ENCODE measurements at regions not wholly inside any gene's neighbourhood (a gene's known extent, or its start where the extent isn't known, plus 50 kb on each side); places are given as distances from the start of the nearest gene placed in this dataset.

DNA sequence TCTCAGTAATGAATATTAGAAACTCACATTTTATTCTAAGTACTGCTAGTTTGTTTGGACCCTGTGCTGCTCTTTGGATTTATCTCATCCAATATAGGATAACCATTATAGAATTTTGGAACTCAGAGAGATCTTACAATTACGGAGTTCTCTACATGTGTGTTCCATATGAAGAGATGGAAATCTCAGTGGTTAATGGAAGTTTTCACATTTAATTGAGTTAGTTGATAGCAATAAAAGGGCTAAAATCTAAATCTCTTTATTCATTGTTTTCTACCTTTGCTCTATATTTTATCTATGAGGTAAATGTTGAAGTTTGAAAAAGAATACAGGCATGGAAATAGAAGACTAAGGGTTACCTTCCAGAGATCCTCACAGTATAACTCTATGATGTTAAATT, 558.0 kb upstream of the KIF2B start:
- intact Hi-C loops (cut with micrococcal nuclease) (no loop called here), dilution Hi-C loops (cut with MboI; ENCODE audit: extremely low pct_ligation_motif_present, low sequenced_read_pairs) (no loop called here)
- POLR2A ChIA-PET = no interaction called here

More for the DNA sequence above, 558.0 kb upstream of the KIF2B start:
- Histone ChIP-seq H3K9me3 (replicated peaks; ENCODE audit: control insufficient read depth, insufficient read depth, low read length) (no peaks in the 10 kb centered on the region), H3K79me2 (ENCODE audit: control insufficient read depth, insufficient read depth, low read length) (no peaks in the 10 kb centered on the region), H3K36me3 (ENCODE audit: control insufficient read depth in 2 of 2, extremely low read depth in 1 of 2, insufficient read depth in 2 of 2, low read length in 2 of 2) (no peaks in the 10 kb centered on the region), H4K20me1 (replicated peaks; ENCODE audit: control insufficient read depth, extremely low read depth, insufficient read depth, low read length) (no peaks in the 10 kb centered on the region), H2AFZ (ENCODE audit: low read depth, low read length) (no peak overlapping the region), H3K4me1 (ENCODE audit: control insufficient read depth, extremely low read depth, insufficient read depth, low read length) (no peaks in the 10 kb centered on the region), H3K27me3 (ENCODE audit: control insufficient read depth in 2 of 2, insufficient read depth in 2 of 2, low read length in 2 of 2) (no peaks in the 10 kb centered on the region), H3K9me1 (replicated peaks; ENCODE audit: control insufficient read depth, extremely low read depth, insufficient read depth, low read length) (no peaks in the 10 kb centered on the region), H3K4me3 (replicated peaks in 1 of 3; ENCODE audit: insufficient read depth in 1 of 3, low read depth in 1 of 3, low read length in 3 of 3) (no peak overlapping the region), H3K4me2 (ENCODE audit: insufficient read depth, low read length) (no peak overlapping the region), H3K27ac (ENCODE audit: insufficient read depth, low read depth, low read length) (no peak overlapping the region), H3K9ac (replicated peaks; ENCODE audit: extremely low read depth, insufficient read depth, low read length) (no peak overlapping the region)
- no peak for FAIRE-seq
- no TSS peak for BruUV-seq (replicated peaks)
- CTCF ChIA-PET = no interaction called here
- TF ChIP-seq POLR2A (IDR thresholded peaks at IDR 0.05; ENCODE audit: low read depth, low read length) = no peak
- TF ChIP-seq, protein P1, sequence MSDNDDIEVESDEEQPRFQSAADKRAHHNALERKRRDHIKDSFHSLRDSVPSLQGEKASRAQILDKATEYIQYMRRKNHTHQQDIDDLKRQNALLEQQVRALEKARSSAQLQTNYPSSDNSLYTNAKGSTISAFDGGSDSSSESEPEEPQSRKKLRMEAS (IDR thresholded peaks at IDR 0.05; ENCODE audit: insufficient read depth, insufficient read length) = no peak
- TF ChIP-seq FOS (IDR thresholded peaks at IDR 0.05; ENCODE audit: borderline replicate concordance, insufficient read depth, low read length) = no peak
- TF ChIP-seq, protein P2, sequence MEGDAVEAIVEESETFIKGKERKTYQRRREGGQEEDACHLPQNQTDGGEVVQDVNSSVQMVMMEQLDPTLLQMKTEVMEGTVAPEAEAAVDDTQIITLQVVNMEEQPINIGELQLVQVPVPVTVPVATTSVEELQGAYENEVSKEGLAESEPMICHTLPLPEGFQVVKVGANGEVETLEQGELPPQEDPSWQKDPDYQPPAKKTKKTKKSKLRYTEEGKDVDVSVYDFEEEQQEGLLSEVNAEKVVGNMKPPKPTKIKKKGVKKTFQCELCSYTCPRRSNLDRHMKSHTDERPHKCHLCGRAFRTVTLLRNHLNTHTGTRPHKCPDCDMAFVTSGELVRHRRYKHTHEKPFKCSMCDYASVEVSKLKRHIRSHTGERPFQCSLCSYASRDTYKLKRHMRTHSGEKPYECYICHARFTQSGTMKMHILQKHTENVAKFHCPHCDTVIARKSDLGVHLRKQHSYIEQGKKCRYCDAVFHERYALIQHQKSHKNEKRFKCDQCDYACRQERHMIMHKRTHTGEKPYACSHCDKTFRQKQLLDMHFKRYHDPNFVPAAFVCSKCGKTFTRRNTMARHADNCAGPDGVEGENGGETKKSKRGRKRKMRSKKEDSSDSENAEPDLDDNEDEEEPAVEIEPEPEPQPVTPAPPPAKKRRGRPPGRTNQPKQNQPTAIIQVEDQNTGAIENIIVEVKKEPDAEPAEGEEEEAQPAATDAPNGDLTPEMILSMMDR (IDR thresholded peaks at IDR 0.05; ENCODE audit: extremely low read depth in 1 of 2, insufficient read depth in 1 of 2, low read depth in 1 of 2, low read length in 2 of 2) = no peak
- TF ChIP-seq JUN (IDR thresholded peaks at IDR 0.05; ENCODE audit: borderline replicate concordance, insufficient read depth, insufficient read length, low read depth) = no peak
- no peak for TF ChIP-seq MYC (IDR thresholded peaks at IDR 0.05; ENCODE audit: low read depth, low read length)
- TF ChIP-seq EZH2 (IDR thresholded peaks at IDR 0.05; ENCODE audit: borderline replicate concordance, low read depth, low read length, severe bottlenecking) = no peak
- TF ChIP-seq POLR2AphosphoS5 (IDR thresholded peaks at IDR 0.05; ENCODE audit: insufficient read depth, low read depth, low read length) = no peak
- no peak for TF ChIP-seq GATA2 (IDR thresholded peaks at IDR 0.05; ENCODE audit: insufficient read depth, insufficient read length, low read depth, low read length)
- DNase-seq (ENCODE audit: low read depth, low spot score) = no peak
